Activated CD4-positive, alpha-beta T cell treated with anti-CD3 and anti-CD28 coated beads, Interleukin-10, Interleukin-2, amounts not matched to agents 100 ng/mL and 50 ng/mL, durations not matched to agents 16 hours and 8 hours (primary cell): ENCODE measurements at regions not wholly inside any gene's neighbourhood (a gene's known extent, or its start where the extent isn't known, plus 50 kb on each side); places are given as distances from the start of the nearest gene placed in this dataset.
"Not testable (repeated sequence)": the region's sequence is repeated elsewhere in the genome, so short reads cannot be mapped to it uniquely, and the experiment has no call there.

Experiments
- DNase-seq: peaks from one replicate; pipeline ENCODE4 v3.0.0-alpha.2; 2020

- DNase-seq, result no peak
These were observed 1265.7 kb upstream of the CHAC2 start for GRCh38 chr2:52501715-52502475.

GRCh38 chr2:52500561-52500960, 1267.0 kb upstream of the CHAC2 start:
- no peak for DNase-seq

DNA sequence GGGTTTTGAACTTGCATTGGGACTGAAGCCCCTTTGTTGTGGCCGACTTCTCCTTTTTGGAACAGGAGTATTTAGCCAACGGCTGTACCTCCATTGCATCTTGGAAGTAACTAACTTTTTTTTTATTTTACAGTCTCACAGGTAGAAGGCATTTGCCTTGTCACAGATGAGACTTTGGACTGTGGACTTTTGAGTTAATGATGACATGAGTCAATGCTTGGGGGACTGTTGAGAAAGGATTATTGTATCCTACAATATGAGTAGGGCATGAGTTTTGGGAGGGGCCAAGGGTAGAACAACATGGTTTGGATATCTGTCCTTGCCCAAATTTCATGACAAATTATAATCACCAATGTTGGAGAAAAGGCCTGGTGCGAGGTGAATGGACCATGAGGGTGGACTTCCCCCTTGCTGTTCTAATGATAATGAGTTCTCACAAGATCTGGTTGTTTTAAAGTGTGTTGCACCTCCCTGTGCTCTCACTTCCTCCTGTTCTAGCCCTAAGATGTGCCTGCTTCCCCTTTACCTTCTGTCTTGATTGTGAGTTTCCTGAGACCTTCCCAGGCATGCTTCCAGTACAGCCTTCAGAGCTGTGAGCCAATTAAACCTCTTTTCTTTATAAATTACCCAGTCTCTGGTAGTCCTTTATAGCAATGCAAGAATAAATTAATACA, 1269.4 kb upstream of the CHAC2 start:
- no peak for DNase-seq

GRCh38 chr2:52495816-52496215, 1271.8 kb upstream of the CHAC2 start:
- DNase-seq, result no peak

DNA sequence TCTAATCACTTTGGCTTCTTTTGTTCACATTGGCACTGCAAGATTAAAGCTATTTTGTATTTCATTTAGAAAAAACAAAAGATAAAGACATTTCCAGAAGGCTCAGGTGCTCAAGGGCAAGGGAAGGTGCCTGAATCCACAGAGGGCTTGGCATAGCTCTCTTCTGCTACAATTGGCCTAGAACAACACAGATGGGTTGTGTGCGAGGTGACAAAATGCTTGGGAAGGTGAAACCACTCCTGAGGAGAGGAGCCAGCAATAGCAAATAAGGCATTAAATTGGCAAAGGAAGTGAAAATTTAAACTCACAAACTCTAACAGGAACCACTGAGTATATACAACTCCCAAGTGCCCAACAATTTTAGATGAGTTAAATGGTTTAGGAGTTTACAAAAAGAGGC, 1290.4 kb upstream of the CHAC2 start:
- no peak for DNase-seq

DNA sequence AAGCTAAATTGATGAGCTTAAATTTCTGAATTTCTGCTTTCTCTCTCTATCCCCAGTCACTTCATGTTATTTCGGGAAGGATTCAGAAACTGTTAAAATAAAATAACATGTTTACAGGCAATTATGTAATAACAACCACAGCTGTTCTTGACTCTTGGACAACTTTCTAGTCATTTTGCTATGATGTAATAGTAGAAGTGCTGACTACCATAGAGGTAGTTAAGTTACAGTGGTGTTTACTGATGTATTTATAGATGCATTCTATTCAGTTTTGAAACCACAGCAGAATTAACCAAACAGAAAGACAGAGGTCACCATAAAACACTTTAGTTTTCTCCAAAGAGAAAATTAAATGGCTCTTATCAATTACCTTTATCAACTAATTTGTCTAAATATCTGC, 1292.0 kb upstream of the CHAC2 start:
- DNase-seq, result no peak

DNA sequence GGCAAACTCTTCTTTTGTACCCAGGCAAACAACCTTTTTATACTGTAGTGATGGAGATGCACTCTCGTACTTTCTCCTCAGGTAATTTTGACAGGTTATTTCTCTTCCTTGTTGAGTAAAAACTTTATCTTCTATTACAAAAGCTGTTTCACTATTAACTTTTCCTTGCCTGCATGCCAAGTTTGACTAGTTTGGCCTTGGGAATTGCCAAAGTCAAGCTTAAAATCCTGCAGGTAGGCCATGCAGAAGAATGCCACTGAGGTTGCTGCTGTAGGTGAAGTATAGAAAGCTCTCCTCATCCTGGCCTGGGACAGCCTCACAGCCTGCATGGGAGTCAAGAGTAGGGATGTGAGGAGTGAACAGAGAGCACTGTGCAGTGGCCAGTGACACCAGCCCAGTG, 1293.5 kb upstream of the CHAC2 start:
- DNase-seq, result no peak

GRCh38 chr2:52473526-52473925, 1294.1 kb upstream of the CHAC2 start:
- no peak for DNase-seq

- DNase-seq, result not testable (repeated sequence)
These were observed 1297.1 kb upstream of the CHAC2 start for GRCh38 chr2:52470457-52470856.

DNA sequence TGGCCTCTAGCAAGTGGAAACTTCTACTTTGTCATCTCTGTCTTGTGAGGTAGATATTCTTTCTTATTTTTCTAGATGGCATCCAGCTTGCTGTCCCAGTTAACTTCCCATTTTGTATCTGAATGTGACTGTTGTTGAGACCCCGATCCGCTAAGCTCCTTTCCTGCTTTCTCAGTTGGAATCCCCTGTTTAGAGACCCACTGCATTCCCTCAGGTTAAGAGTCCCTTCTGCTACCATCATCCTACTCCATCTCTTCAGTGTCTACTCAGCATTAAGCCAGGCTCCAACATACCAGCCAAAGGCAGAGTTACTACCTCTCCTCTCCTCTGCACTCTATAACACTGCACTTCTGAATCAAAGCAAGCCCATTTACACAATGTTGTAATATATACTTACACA, 1300.4 kb upstream of the CHAC2 start:
- no peak for DNase-seq

DNA sequence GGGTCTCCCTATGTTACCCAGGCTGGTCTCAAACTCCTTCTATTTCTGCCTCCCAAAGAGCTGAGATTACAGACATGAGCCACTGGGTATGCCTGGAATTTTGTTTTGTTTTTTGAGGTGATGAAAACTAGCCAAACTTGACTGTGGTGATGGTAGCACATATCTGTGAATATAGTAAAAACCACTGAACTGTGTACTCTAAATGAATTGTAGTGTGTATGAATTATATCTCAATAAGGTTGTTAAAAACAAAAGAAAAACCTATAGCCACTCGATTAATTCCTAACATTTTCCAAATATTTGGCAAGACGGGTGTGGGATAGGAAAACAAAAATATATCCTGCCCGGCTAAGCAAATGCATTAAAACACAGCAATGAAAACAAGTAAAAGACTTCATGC, 1302.3 kb upstream of the CHAC2 start:
- DNase-seq, result no peak

- no peak for DNase-seq
These were observed 1304.1 kb upstream of the CHAC2 start for GRCh38 chr2:52463457-52463856.

DNA sequence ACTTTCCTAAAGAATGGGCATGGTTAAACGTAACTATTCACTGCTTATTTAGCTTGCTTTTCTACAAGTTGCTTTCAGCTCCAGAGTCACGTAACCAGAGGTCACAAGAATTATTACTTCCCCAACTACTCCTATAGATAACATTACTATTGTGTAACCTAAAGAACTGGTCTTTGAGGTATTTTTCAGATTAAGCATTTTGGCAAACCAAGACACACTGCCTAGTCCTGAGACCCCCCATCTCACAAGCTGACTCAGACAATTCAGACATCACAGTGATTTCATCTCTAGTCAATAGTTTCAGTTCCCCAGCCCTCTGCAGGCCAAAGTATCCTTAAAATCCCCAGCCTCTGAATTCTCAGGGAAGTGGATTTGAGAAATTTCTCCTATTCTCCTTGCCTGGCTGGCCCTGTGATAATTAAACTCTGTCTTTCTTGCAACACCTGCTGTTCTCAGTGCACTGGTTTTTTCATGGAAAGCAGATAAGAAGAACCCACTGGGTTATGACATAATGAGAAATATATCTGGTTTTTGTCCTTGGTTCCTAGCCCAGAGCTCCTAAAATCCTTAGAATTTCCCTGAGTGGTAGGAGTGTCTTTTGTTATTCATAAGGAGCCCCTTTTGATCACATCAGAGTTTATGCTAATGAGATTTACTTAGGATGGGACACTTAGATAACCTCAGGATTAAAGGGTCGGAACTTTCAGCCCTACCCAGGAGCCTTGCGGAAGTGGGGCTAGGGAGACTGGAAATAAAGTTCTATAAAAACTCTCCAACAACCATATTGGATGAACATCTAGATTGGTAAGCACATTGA, 1310.8 kb upstream of the CHAC2 start:
- no peak for DNase-seq

DNA sequence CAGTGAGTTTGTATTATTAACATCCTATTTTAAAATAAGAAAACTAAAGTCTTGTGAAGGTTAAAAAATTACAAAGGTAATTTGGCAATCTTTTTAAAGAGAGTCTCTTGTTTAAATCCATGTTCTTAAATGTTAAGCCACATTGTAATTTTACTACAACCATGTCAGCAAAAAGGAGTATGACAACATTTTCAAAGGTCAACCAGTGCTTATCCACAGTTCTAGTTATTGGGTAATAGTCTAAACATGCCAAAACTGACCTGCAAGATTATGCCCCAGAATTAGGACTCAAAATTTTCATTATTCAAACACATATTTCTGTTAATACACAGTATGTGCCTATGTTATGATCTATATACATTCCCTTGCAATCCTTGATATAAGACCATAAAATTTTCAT, 1312.6 kb upstream of the CHAC2 start:
- DNase-seq, result no peak

GRCh38 chr2:52452201-52452600, 1315.4 kb upstream of the CHAC2 start:
- no peak for DNase-seq

GRCh38 chr2:52445686-52446085, 1321.9 kb upstream of the CHAC2 start:
- DNase-seq, result no peak

DNA sequence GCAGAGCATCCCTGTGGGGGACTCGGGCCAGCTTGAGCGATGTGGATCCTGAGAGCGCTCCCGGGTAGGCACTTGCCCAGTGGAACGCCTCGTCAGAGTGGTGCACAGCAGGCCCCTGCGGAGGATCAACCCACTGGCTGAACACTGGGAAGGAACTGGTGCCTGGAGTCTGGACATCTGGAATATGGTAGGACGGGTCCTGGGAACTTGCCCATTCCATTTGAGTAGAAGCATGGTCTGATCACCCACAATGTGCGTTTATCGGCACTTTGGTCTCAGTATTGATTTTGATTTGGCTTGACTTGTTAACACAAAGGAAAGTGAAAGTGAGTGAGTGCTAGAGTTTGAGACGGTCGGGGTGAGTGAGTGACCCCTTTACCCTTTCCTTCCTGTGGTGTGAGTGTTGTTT, 1336.2 kb upstream of the CHAC2 start:
- no peak for DNase-seq

DNA sequence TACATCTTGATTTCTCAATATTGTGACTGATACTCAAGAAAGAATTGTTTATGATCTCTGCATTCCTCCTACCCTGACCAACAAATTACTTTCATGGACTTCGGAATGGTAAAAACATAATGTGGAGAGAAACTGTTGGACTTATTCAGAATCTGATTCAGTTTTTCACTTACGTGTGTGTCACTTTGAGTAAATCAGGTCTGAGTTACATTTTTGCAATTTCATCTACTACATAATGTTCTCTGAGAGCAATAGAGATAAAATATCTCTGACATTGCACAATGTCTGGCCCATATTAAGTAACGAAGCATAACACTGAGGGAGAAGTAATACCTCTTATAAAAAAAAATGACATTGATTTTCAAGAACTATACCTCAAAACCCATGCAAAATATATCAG, 1337.9 kb upstream of the CHAC2 start:
- DNase-seq, result no peak

GRCh38 chr2:52429171-52429570, 1338.4 kb upstream of the CHAC2 start:
- DNase-seq, result no peak

DNA sequence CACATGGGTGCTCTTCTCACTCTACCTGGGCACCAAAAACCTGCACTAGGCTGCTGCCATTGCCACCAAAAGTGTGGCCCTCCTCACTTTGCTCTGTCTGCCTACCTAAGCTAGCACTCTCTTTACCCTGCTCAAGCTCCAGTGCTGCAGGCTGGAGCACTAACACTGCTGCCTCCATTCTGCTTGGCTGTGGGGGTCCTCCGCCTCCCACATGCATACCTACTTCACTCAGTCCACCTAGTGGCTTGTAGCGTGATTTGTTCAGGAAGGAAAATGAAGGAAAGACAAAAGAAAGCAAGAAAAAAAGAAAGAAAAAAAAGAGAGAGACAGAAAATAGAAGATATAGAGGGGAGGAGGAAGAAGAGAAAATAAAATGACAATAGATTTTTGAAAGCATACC, 1339.4 kb upstream of the CHAC2 start:
- no peak for DNase-seq

DNA sequence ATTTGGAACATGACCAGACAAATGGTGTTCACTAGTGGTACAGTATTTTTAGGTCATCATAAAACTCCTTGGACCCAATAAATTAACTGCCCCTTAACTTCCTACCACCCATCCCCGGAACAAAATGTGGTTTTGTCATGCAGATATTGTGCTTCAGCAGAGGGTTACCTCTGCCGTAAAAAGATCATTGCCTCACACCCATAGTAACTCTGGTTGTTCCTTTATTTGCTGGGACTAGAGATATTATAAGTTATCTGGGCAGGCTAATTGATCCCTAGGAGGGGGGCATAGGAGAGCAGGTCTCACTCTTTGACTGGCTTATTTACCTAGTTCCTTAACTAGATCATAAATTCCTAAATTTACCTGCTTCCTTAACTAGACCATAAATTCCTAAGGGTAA, 1343.9 kb upstream of the CHAC2 start:
- no peak for DNase-seq

- DNase-seq, result no peak
These were observed 1344.5 kb upstream of the CHAC2 start for GRCh38 chr2:52423111-52423510.

GRCh38 chr2:52416340-52416739, 1351.3 kb upstream of the CHAC2 start:
- DNase-seq, result no peak
